ENCODE measurements at regions not wholly inside any gene's neighbourhood (a gene's known extent, or its start where the extent isn't known, plus 50 kb on each side); places are given as distances from the start of the nearest gene placed in this dataset.

- no peak for TF ChIP-seq WT1 (tag by site-specific recombination; IDR thresholded peaks at IDR 0.05)
- no peak for TF ChIP-seq ELK4 (IDR thresholded peaks at IDR 0.05; ENCODE audit: borderline replicate concordance, low read depth, low read length)
- no peak for TF ChIP-seq PRDM4 (tag by site-specific recombination; IDR thresholded peaks at IDR 0.05)
- no peak for TF ChIP-seq ZNF501 (tag by site-specific recombination; IDR thresholded peaks at IDR 0.05)
- no peak for TF ChIP-seq ZNF544 (tag by site-specific recombination; IDR thresholded peaks at IDR 0.05)
- TF ChIP-seq ZBTB8A (tag by site-specific recombination; IDR thresholded peaks at IDR 0.05): no peak
- no peak for TF ChIP-seq REST (tag by site-specific recombination; IDR thresholded peaks at IDR 0.05)
- TF ChIP-seq ZNF175 (tag by site-specific recombination; IDR thresholded peaks at IDR 0.05): no peak
- TF ChIP-seq ZNF112 (tag by site-specific recombination; IDR thresholded peaks at IDR 0.05): no peak
- TF ChIP-seq YY2 (tag by site-specific recombination; IDR thresholded peaks at IDR 0.05): no peak
- no peak for TF ChIP-seq ZNF416 (tag by site-specific recombination; IDR thresholded peaks at IDR 0.05)
- no peak for TF ChIP-seq ZNF585B (tag by site-specific recombination; IDR thresholded peaks at IDR 0.05)
- TF ChIP-seq PATZ1 (tag by site-specific recombination; IDR thresholded peaks at IDR 0.05): no peak
- TF ChIP-seq ZNF514 (tag by site-specific recombination; IDR thresholded peaks at IDR 0.05): no peak
- no peak for TF ChIP-seq ZNF518A (tag by site-specific recombination; conservative IDR thresholded peaks at IDR 0.05; ENCODE audit: low read depth)
- CTCF ChIA-PET: interaction anchor here (0.7 kb wide), 1 partner anchor 1289 kb away, joined by 3 read pairs; no protein-coding TSS in a partner anchor
- H3K4me3 ChIP-seq (ENCODE audit: low read depth, low read length): no peak overlapping the region
Observed at GRCh38 chr13:54536112-54536511, 1507.5 kb downstream of the OLFM4 start.

More at GRCh38 chr13:54536112-54536511, 1507.5 kb downstream of the OLFM4 start:
- POLR2A ChIA-PET: no interaction called here
- no peaks in the 10 kb centered on the region for H3K36me3 ChIP-seq (ENCODE audit: control insufficient read depth in 2 of 2, insufficient read depth in 1 of 2, low read length in 2 of 2)
- no peak overlapping the region for H3K27ac ChIP-seq (ENCODE audit: extremely low read depth, low read depth, low read length)
- no peaks in the 10 kb centered on the region for H3K4me1 ChIP-seq (ENCODE audit: control insufficient read depth, insufficient read depth, low read length)
- H3K9me3 ChIP-seq (ENCODE audit: control insufficient read depth, insufficient read depth, low read depth, low read length): no peaks in the 10 kb centered on the region
